ENCODE measurements at regions not wholly inside any gene's neighbourhood (a gene's known extent, or its start where the extent isn't known, plus 50 kb on each side); places are given as distances from the start of the nearest gene placed in this dataset.

- Histone ChIP-seq H3K9me1 (ENCODE audit: control insufficient read depth, insufficient read depth, low read length) (no peaks in the 10 kb centered on the region), H2AFZ (ENCODE audit: low read depth, low read length) (no peak overlapping the region; the same call in 1 of the 2 replicates), H3K9me3 (replicated peaks; ENCODE audit: control insufficient read depth, insufficient read depth, low read depth, low read length) (no peaks in the 10 kb centered on the region), H3K9ac (ENCODE audit: insufficient read depth in 1 of 2, low read depth in 2 of 2, low read length in 2 of 2) (no peak overlapping the region), H3K36me3 (ENCODE audit: control insufficient read depth, insufficient read depth, low read length) (no peaks in the 10 kb centered on the region), H4K20me1 (replicated peaks; ENCODE audit: control insufficient read depth, insufficient read depth, low read length) (no peaks in the 10 kb centered on the region), H3K27ac (ENCODE audit: extremely low read depth, low read depth, low read length) (no peak overlapping the region), H3K4me2 (ENCODE audit: insufficient read depth, low read length) (no peak overlapping the region), H3K79me2 (ENCODE audit: control insufficient read depth, insufficient read depth, low read length) (no peaks in the 10 kb centered on the region), H3K27me3 (ENCODE audit: control insufficient read depth in 2 of 2, insufficient read depth in 2 of 2, low read length in 2 of 2) (peaks cover 18% of the 10 kb centered on the region in 2 experiments), H3K4me1 (replicated peaks in 1 of 2; ENCODE audit: control insufficient read depth in 2 of 2, insufficient read depth in 2 of 2, low read length in 2 of 2) (no peaks in the 10 kb centered on the region), H3K4me3 (no peak overlapping the region)
- in situ Hi-C loops (cut with MboI) = loop anchor here (5.0 kb wide), 1 partner anchor 95 kb away; no protein-coding TSS in a partner anchor
- 26% methylated on average over 16 of the region's 16 CpGs for WGBS (ENCODE audit: insufficient coverage, low coverage, missing lambda C conversion rate)
- CTCF ChIA-PET (ENCODE audit: low intra/inter-chr PET ratio) = no interaction called here
- no peak for DNase-seq (ENCODE audit: extremely low read depth in 1 of 4, low spot score in 3 of 4)
- FAIRE-seq = no peak
- no peak for ATAC-seq
- intact Hi-C loops (cut with micrococcal nuclease) = no loop called here
- POLR2A ChIA-PET = no interaction called here
- BruUV-seq (replicated peaks) = no TSS peak
- TF ChIP-seq ELK3 (CRISPR knock-in tag; IDR thresholded peaks at IDR 0.05) (no peak), FIP1L1 (IDR thresholded peaks at IDR 0.05; ENCODE audit: low read depth, low read length, poor library complexity, severe bottlenecking) (no peak), ZNF324 (CRISPR knock-in tag; IDR thresholded peaks at IDR 0.05) (no peak), RAD51 (IDR thresholded peaks at IDR 0.05; ENCODE audit: borderline replicate concordance, low read depth) (no peak), DEAF1 (CRISPR knock-in tag; IDR thresholded peaks at IDR 0.05) (no peak), ZNF518B (CRISPR knock-in tag; IDR thresholded peaks at IDR 0.05) (no peak), SIN3A (IDR thresholded peaks at IDR 0.05; ENCODE audit: borderline replicate concordance in 2 of 2, control insufficient read depth in 1 of 2, low read depth in 2 of 2, low read length in 2 of 2) (no peak), NCOA2 (IDR thresholded peaks at IDR 0.05; ENCODE audit: partially characterized antibody in 2 of 2) (no peak), HEY1 (CRISPR knock-in tag; IDR thresholded peaks at IDR 0.05; ENCODE audit: borderline replicate concordance) (no peak), E2F1 (CRISPR knock-in tag; IDR thresholded peaks at IDR 0.05) (no peak), U2AF2 (optimal IDR thresholded peaks at IDR 0.05; ENCODE audit: low read depth, low read length) (no peak), COPS2 (conservative IDR thresholded peaks at IDR 0.05) (no peak), ARNT (IDR thresholded peaks at IDR 0.05) (no peak), ATF4 (CRISPR knock-in tag; IDR thresholded peaks at IDR 0.05) (no peak), MYNN (IDR thresholded peaks at IDR 0.05) (no peak), MYNN (CRISPR knock-in tag; IDR thresholded peaks at IDR 0.05) (no peak)
Measured at GRCh38 chr1:38487396-38487795, 372.2 kb downstream of the RRAGC start.

All from K562 (cell line).